Upper lobe of right lung (tissue), 1 donor: ENCODE measurements at regions not wholly inside any gene's neighbourhood (a gene's known extent, or its start where the extent isn't known, plus 50 kb on each side); places are given as distances from the start of the nearest gene placed in this dataset.

Experiments
- ATAC-seq: fragments of 200-7000 bp; cut with Tn5 transposase; one replicate; pipeline ENCODE4 v1.9.1; 2020; ENCODE audit warnings: mild to moderate bottlenecking, moderate library complexity
- DNase-seq: peaks from one replicate; pipeline ENCODE4 v3.0.0-alpha.2; 2020
- H3K27ac ChIP-seq: fragments of 200-600 bp; one replicate; pipeline ENCODE4 v1.8.0; 2022
- H3K27me3 ChIP-seq: fragments of 200-600 bp; one replicate; pipeline ENCODE4 v1.8.0; 2022; ENCODE audit warnings: mild to moderate bottlenecking
- H3K36me3 ChIP-seq: fragments of 200-600 bp; one replicate; pipeline ENCODE4 v1.8.0; 2022
- H3K4me1 ChIP-seq: fragments of 200-600 bp; one replicate; pipeline ENCODE4 v1.8.0; 2022
- H3K4me3 ChIP-seq: fragments of 200-600 bp; one replicate; pipeline ENCODE4 v1.8.0; 2022; ENCODE audit warnings: mild to moderate bottlenecking
- H3K9me3 ChIP-seq: fragments of 200-600 bp; one replicate; pipeline ENCODE4 v1.8.0; 2022
- CTCF ChIP-seq: fragments of 200-600 bp; IDR thresholded peaks from one replicate; pipeline ENCODE4 v1.8.0; 2022; ENCODE audit warnings: antibody characterized with exemption
- intact Hi-C: fragments of 100-400 bp; cut with DNase I; formaldehyde crosslinking; loops from one replicate; pipeline ENCODE4 v1.11.0; 2022
- donor health status: DM: no; HTN: yes; CAD: no; lungs with severe emphysema.

GRCh38 chr2:117639401-117639800, 175.1 kb upstream of the DDX18 start:
- DNase-seq (no peak), ATAC-seq (no peak)
- no peak overlapping the region for H3K4me3 ChIP-seq
- no peaks in the 10 kb centered on the region for H3K27me3 ChIP-seq
- H3K36me3 ChIP-seq = no peaks in the 10 kb centered on the region
- no peaks in the 10 kb centered on the region for H3K4me1 ChIP-seq
- H3K9me3 ChIP-seq = no peaks in the 10 kb centered on the region
- intact Hi-C loops = no loop called here
- H3K27ac ChIP-seq = no peak overlapping the region
- TF ChIP-seq CTCF = no peak

- no peaks in the 10 kb centered on the region for H3K9me3 ChIP-seq
- intact Hi-C loops = no loop called here
- no peaks in the 10 kb centered on the region for H3K27me3 ChIP-seq
- H3K4me1 ChIP-seq = no peaks in the 10 kb centered on the region
- H3K27ac ChIP-seq = no peak overlapping the region
- ATAC-seq (no peak), DNase-seq (no peak)
- H3K36me3 ChIP-seq = no peaks in the 10 kb centered on the region
- H3K4me3 ChIP-seq = no peak overlapping the region
- TF ChIP-seq CTCF = no peak
These were observed 170.1 kb upstream of the DDX18 start for GRCh38 chr2:117644403-117644802.

- intact Hi-C loops = no loop called here
- no peak for ATAC-seq
These were observed 169.0 kb upstream of the DDX18 start for GRCh38 chr2:117645458-117645857.

GRCh38 chr2:117646099-117646498, 168.4 kb upstream of the DDX18 start:
- intact Hi-C loops = no loop called here
- no peak overlapping the region for H3K27ac ChIP-seq
- H3K9me3 ChIP-seq = no peaks in the 10 kb centered on the region
- ATAC-seq (no peak), DNase-seq (no peak)
- H3K36me3 ChIP-seq = no peaks in the 10 kb centered on the region
- H3K4me1 ChIP-seq = no peaks in the 10 kb centered on the region
- no peak for TF ChIP-seq CTCF
- H3K27me3 ChIP-seq = no peaks in the 10 kb centered on the region
- no peak overlapping the region for H3K4me3 ChIP-seq

More at GRCh38 chr2:117645458-117645857, 169.0 kb upstream of the DDX18 start:
- no peaks in the 10 kb centered on the region for H3K27me3 ChIP-seq
- TF ChIP-seq CTCF = no peak
- H3K4me1 ChIP-seq = no peaks in the 10 kb centered on the region
- H3K36me3 ChIP-seq = no peaks in the 10 kb centered on the region
- H3K27ac ChIP-seq = no peak overlapping the region
- H3K9me3 ChIP-seq = no peaks in the 10 kb centered on the region
- no peak overlapping the region for H3K4me3 ChIP-seq
- DNase-seq = no peak

GRCh38 chr2:117646872-117647271, 167.6 kb upstream of the DDX18 start:
- H3K27me3 ChIP-seq = no peaks in the 10 kb centered on the region
- no peak for TF ChIP-seq CTCF
- no peaks in the 10 kb centered on the region for H3K9me3 ChIP-seq
- ATAC-seq (no peak), DNase-seq (no peak)
- intact Hi-C loops = no loop called here
- H3K4me1 ChIP-seq = no peaks in the 10 kb centered on the region
- H3K36me3 ChIP-seq = no peaks in the 10 kb centered on the region
- no peak overlapping the region for H3K4me3 ChIP-seq
- no peak overlapping the region for H3K27ac ChIP-seq

- no peaks in the 10 kb centered on the region for H3K4me1 ChIP-seq
- ATAC-seq (no peak), DNase-seq (no peak)
- no peaks in the 10 kb centered on the region for H3K9me3 ChIP-seq
- H3K27me3 ChIP-seq = no peaks in the 10 kb centered on the region
- intact Hi-C loops = no loop called here
- no peak for TF ChIP-seq CTCF
- H3K36me3 ChIP-seq = no peaks in the 10 kb centered on the region
- H3K27ac ChIP-seq = no peak overlapping the region
- no peak overlapping the region for H3K4me3 ChIP-seq
These were observed 157.9 kb upstream of the DDX18 start for GRCh38 chr2:117656546-117656945.
